ENCODE measurements at regions not wholly inside any gene's neighbourhood (a gene's known extent, or its start where the extent isn't known, plus 50 kb on each side); places are given as distances from the start of the nearest gene placed in this dataset.
A peak's percentile ranks its signal among the peaks of the same experiment; 100 is the strongest.

DNA sequence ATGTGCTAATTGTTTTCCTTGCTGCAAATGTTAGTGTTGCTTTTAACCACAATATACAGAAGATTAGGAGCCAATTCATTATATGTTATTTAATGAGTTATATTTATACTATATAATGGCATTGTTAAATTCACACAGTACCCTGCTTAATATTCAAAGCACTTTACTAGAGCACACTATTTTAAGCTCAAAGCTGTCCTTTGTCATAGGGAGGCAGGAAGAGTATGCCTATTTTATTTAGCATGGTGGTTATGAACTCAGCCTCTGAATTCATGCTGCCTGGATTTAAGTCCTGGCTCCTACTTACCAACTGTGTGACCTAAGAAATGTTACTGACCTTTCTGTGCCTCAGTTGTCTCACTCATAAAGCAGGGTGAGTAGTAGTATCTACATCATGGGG lies 80.5 kb downstream of the FASTKD2 start:
- no peak for DNase-seq

- no peak for DNase-seq
These were observed 80.9 kb downstream of the FASTKD2 start for GRCh38 chr2:206846331-206846730.

DNA sequence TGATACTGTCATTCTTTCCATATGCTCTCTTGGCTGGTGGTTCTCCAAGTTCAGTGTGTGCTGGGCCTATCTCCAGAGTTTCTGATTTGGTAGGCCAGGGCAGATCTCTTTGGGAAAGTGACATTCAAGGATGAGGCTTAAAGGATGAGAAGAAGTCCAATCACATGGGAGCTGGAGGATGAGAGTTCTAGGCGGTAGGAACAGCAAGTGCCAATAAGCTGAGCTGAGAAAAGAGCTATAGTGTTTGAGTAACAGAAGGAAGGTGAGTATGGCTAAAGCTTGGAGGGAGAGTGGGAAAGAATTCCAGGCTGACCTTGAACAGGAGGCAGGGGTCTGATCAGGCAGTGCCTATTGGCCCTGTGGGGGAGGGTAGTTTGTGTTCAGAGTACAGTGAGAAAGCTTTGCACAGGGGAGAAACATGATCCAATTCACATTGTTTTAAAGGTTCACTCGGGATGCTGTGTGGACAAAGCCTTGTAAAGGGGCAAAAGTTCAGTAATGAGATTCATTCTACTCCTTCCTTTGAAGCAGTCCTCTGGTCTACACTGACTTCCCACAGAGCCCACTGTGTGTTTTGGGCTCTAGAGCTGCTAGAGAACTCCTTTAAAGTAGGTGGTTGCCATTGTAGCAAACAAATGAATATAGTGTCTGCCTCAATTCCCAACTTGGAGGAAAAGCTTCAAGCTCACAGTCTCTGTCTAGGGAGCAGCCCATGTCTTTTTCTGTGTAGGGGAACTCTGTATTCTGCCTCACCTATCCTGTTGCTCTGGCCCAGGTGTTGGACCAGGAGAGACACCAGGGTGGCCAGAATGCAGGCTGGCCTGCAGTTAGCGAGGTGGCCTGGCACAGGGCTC lies 81.8 kb downstream of the FASTKD2 start:
- DNase-seq, result no peak

- DNase-seq, result no peak
These were observed 85.0 kb downstream of the FASTKD2 start for GRCh38 chr2:206850369-206850768.

- no peak for DNase-seq
These were observed 86.1 kb downstream of the FASTKD2 start for GRCh38 chr2:206851521-206851920.

GRCh38 chr2:206853915-206854314 lies 85.4 kb upstream of the CPO start:
- no peak for DNase-seq

DNA sequence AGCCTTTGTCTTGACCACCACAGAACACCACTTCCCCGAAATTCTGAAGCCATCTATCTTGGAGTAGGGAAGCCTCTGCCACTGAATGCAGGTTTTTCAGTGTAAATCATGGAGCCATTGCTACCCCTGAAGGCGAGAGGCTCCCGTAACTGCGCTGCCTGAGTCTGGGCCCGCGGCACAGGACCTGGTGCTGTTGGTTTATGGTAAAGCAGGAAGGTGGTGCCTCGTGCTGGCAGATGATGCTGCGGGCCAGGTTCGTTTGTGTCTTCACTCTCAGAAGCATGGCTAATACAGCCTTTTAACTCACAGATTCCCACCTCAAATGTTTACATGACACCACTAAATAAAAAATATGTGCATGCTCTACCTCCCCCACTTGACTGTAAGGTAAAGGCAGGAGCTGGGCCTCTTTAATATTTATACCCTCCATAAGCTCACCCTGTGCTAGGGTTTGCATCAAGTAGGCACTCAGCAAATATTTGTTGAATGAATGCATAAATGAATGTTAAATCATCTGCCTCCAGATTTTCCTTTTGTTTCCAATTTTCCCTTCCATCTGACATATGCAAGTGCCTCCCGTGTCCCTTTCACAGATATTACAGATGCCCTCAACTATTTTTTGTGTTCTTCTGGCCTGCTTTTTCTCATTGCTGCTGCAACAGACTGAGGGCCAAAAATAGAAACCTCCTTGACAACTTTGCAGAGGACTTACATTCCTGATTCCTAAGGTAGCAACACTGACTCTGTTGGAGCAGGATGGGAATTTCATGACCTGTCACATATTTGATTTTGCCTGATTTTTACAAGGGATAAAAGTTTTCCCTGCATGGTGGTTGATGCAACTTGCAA lies 83.5 kb upstream of the CPO start:
- DNase-seq, result no peak

DNA sequence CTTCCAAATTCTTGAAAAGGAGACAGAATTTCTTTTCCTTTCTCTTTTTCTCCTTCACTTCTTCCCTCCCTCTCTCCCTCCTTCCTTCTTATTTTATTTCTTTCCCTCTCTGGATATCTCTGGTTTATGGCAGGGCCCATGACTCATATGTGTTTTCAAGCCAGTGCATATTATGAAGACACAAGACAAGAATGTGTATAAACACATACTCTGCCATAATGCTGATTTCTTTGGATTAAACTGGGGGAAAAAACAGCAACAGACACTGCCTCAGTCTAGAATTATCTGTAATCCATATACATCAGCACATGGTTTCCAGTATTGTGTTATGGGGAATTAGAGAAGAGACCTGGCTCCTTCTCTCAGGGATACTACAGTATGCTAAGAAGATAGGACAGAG lies 82.8 kb upstream of the CPO start:
- no peak for DNase-seq

GRCh38 chr2:206858687-206859329 lies 80.5 kb upstream of the CPO start:
- DNase-seq, result no peak

- peak in 1 of 5 donors; percentile 70 for DNase-seq
These were observed 80.0 kb upstream of the CPO start for GRCh38 chr2:206859330-206859739.

DNA sequence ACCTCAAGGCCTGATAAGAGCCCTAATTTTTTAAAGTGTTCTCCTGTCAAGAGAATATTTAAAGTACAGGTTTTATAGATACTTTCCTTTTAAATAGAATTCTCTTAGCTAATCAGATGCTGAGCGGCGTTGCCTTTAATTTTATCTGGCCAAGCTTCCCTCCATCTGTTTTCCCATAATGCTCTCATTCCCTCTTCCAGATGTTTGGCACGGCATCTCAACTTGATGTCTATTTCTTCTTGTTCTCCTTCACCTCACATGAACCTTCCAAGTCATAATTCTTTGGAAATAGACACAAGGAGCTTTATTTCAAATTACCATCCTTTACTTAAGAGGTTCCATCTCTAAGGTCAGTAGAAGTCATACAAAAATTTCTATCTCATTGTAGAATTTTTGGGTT lies 76.1 kb upstream of the CPO start:
- DNase-seq, result no peak

DNA sequence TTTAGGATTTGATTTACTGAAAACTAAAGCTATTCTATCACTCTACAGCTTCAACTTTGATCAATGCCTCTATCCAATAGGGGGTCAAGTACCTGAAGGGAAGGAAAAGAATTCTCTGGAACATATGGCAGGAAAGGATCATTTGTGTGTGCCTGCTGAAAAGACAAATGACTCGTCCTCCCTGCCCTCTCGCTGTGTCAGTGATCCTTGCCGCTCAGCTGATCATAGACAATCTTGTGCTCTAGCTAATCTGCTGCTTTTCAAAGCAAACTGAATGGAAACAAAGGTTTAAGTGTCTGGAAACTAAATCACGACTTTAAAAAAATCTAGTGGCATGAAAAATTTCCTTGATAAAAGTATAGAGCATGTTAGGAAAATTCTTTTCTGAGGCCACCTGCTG lies 75.6 kb upstream of the CPO start:
- DNase-seq, result no peak

DNA sequence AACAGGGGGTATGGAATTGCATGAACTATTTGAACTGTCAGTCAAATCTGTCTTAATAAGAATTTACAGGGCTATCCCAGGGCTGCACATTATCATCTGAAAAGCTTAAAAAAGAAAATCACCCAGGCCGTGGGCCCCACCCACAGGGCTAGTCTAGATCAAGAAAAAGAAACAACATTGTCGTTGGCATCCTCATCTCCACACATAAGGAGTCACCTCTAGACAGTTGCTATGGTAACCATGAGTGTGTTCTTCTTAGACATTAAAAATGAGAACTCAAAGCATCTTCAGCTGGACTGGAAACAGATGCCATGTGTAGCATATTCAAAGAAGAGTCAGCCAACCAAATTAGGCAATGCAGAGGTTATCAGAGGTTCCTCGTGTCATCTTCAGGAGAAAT lies 72.3 kb upstream of the CPO start:
- no peak for DNase-seq

DNA sequence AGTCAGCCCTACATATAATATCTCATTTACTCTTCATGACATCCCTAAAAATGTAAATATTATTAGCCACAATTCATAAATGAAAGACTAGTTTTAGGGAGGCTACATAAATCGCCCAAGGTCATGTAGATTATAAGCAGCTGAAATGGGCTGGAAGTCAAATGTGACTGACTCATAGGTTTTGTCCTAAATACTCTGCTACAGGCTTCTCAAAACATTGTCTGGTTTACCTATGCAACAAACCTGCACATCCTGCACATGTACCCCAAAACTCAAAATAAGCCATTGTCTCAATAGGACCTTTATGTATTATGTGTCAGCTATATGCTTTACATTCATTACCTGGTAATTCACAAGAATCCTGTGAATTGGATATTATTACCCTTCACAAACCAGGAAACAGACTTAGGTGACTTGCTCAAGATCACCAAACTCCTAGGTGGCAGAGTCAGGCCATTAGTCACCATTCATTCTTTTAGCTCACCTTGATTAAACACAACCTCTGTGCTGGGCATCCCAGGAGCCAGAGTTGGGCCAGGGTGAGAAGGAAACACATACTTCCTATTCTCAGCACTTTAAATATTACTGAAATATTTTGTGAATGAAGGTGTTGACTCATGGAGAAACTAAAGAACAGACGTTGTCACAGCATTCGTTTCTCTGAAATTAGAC lies 69.4 kb upstream of the CPO start:
- no peak for DNase-seq

DNA sequence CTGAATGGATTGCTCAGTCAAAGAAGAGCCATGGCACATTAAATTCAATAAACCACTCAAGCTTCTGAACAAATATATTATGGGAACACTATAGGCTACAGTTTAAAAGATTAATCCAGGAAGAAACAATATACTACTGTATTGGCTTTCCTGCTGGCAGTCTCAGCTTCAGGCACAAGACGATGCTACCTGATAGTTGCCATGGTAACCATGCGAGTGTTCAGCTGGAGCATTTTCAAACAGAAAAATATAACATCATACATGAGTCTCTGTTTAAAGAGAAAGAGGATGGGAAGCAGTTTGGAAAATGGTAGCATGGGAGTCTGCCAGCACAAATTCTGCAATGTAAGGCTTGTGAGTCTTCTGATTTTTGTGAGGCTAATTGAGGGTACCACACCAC lies 65.9 kb upstream of the CPO start:
- DNase-seq, result no peak

- no peak for DNase-seq
These were observed 63.6 kb upstream of the CPO start for GRCh38 chr2:206875701-206876100.

DNA sequence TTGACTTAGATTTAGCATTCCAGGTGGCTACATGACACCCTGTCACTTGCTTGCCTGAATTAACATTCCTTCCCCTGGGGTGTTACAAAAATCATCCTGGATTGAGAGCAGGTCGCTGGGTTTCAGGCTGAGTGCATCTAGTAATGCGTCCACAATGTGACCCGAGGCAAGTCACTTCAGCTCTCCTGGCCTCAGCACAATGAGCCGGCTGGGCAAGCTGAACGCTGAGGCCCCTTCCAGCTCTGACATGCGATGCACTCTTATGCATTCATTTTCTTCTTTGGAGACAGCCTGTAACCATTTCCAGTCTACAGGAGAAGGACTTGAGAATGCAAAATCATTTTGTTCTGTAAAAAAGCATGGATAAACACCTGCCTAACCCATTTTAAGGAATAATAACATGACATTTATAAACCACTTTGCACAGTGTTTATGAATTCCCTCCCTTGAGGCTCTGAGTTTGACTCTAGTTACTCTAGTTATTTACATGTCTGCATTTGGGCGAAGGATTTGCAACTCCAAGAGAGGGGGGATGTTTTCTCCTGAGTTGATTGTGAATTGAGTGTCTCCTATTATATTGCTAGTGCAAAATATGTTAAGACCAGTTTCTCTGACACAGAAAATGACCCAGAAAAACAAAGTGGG lies 63.0 kb upstream of the CPO start:
- DNase-seq, result no peak

DNA sequence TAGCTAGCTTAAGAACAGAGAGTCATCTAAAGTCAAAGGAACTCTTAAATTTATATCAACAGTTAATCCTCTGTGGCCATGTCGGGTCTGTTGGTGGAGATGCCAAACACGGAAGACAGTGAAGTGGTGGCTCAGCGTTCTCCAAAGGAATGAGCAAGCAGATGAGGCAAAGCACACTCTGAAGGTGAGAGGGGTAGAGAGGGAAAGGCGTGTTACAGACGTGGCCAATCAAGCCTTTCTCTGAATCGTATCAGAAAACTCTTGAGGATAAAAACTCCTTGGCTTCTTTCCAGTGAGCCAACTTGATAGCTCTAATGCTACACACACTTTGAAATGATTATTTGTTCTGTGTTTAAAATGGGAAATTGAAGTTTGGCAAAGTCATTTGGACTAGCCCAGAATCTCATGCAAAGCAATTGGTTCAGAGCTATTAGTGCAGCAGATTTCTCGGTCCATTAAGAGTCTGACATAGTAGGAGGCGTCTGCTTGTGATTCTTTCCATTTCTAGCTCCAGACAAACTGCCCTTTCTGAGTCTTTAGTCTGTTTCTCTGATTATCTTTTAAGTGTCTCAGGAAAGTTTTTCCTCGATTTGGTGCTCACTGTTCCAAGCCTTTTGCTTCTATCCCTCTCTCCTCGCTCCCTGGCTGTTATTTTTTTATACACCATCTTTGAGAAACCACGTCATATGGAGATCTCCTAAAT lies 57.5 kb upstream of the CPO start:
- no peak for DNase-seq

DNA sequence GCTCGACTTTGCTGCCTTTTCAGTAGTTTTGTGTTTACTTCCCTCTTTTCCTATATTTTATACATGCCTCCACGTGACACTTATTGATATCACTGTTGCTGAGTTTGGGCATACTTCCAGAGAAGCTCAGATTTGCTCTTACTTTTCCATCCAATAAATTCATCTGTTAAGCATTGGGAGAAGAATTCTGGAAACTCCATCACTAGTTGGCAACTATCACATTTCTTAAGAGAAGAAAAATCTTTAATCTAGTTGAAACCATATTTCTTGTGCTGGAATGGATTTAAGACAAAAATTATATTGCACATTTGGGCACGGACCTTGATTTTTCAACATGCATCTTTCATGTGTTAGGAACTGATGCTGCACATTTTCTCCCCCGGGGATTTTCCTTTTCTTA lies 52.6 kb upstream of the CPO start:
- no peak for DNase-seq

GRCh38 chr2:206887745-206888144 lies 51.6 kb upstream of the CPO start:
- no peak for DNase-seq

All from T-helper 1 cell (primary cell).